CD14-positive monocyte (primary cell): ENCODE measurements at regions not wholly inside any gene's neighbourhood (a gene's known extent, or its start where the extent isn't known, plus 50 kb on each side); places are given as distances from the start of the nearest gene placed in this dataset.
"Not testable (repeated sequence)": the region's sequence is repeated elsewhere in the genome, so short reads cannot be mapped to it uniquely, and the experiment has no call there.

Source experiments
- DNase-seq, 3 donors: peaks; one replicate each; pipeline ENCODE4 v3.0.0-alpha.2; 2011 to 2022
- H2AFZ ChIP-seq: 2 replicates; pipeline ENCODE4 v1.6.0; 2012; ENCODE audit warnings: mild to moderate bottlenecking, low read depth, low read length, inconsistent platforms; ENCODE audit not compliant: insufficient read depth, poor library complexity, severe bottlenecking
- H3K27ac ChIP-seq, 2 donors: 1 replicate in 1 of 2; 2 replicates in 1 of 2; pipeline ENCODE4 v1.5.1; 2012 to 2013; ENCODE audit warnings: low read length in 2 of 2, control low read depth in 1 of 2, inconsistent platforms in 1 of 2, low read depth in 1 of 2, mild to moderate bottlenecking in 1 of 2
- H3K27me3 ChIP-seq, 2 donors: one replicate each; pipeline versions ENCODE4 v1.6.0 to v1.6.1; 2011 to 2013; ENCODE audit warnings: low read length in 2 of 2; ENCODE audit not compliant: control insufficient read depth in 2 of 2, insufficient read depth in 2 of 2
- H3K36me3 ChIP-seq, 2 donors: replicated peaks in 1 of 2; 1 replicate in 1 of 2; 2 replicates in 1 of 2; pipeline versions ENCODE4 v1.5.1 to v1.6.1; 2012 to 2013; ENCODE audit warnings: low read length in 2 of 2, control low read depth in 1 of 2, inconsistent platforms in 1 of 2, mild to moderate bottlenecking in 1 of 2; ENCODE audit not compliant: insufficient read depth in 2 of 2, control insufficient read depth in 1 of 2
- H3K4me1 ChIP-seq, 2 donors: 1 replicate in 1 of 2; 2 replicates in 1 of 2; pipeline versions ENCODE4 v1.5.1 to v1.6.1; 2012 to 2013; ENCODE audit warnings: low read length in 2 of 2, control low read depth in 1 of 2, inconsistent platforms in 1 of 2, mild to moderate bottlenecking in 1 of 2, moderate library complexity in 1 of 2; ENCODE audit not compliant: insufficient read depth in 2 of 2, control insufficient read depth in 1 of 2
- H3K4me2 ChIP-seq: replicated peaks from 2 replicates; pipeline ENCODE3; 2012; ENCODE audit warnings: low read length, moderate library complexity, mild to moderate bottlenecking; ENCODE audit not compliant: poor library complexity, severe bottlenecking; ENCODE audit errors: extremely low read depth
- H3K4me3 ChIP-seq, 3 experiments: fragments of 200-600 bp in 1 of 3; sonication (generic) in 1 of 3; replicated peaks in 1 of 3; 1 replicate in 2 of 3; 2 replicates in 1 of 3; pipeline ENCODE4 v1.5.1; 2011 to 2013; ENCODE audit warnings: low read length in 3 of 3, mild to moderate bottlenecking in 3 of 3, control low read depth in 2 of 3, low read depth in 2 of 3, inconsistent platforms in 1 of 3, moderate library complexity in 1 of 3
- H3K79me2 ChIP-seq: 2 replicates; pipeline ENCODE4 v1.6.0; 2012; ENCODE audit warnings: mild to moderate bottlenecking, control low read depth, inconsistent platforms, low read length, moderate library complexity; ENCODE audit not compliant: insufficient read depth
- H3K9ac ChIP-seq: 2 replicates; pipeline ENCODE4 v1.6.0; 2017; ENCODE audit warnings: low read length, mild to moderate bottlenecking; ENCODE audit not compliant: insufficient read depth, poor library complexity, severe bottlenecking
- H3K9me3 ChIP-seq, 2 donors: replicated peaks in 1 of 2; 1 replicate in 1 of 2; 2 replicates in 1 of 2; pipeline versions ENCODE4 v1.5.1 to v1.6.1; 2012 to 2013; ENCODE audit warnings: low read length in 2 of 2, control low read depth in 1 of 2; ENCODE audit not compliant: control insufficient read depth in 1 of 2, insufficient read depth in 1 of 2
- H4K20me1 ChIP-seq: 2 replicates; pipeline ENCODE4 v1.6.0; 2012; ENCODE audit warnings: mild to moderate bottlenecking, low read length, control low read depth, moderate library complexity; ENCODE audit not compliant: insufficient read depth
- H3K27ac Mint-ChIP-seq, 7 donors: one replicate each; pipeline ENCODE4 v1.8.0; 2020; ENCODE audit warnings: mild to moderate bottlenecking in 7 of 7, mixed read lengths in 7 of 7, moderate library complexity in 6 of 7, inconsistent platforms in 2 of 7
- H3K27me3 Mint-ChIP-seq, 3 donors: one replicate each; pipeline ENCODE4 v1.8.0; 2021 to 2022; ENCODE audit warnings: low read depth in 3 of 3, mild to moderate bottlenecking in 3 of 3, mixed read lengths in 3 of 3, moderate library complexity in 3 of 3, inconsistent platforms in 1 of 3
- H3K36me3 Mint-ChIP-seq, 2 donors: one replicate each; pipeline ENCODE4 v1.8.0; 2020; ENCODE audit warnings: mixed read lengths in 2 of 2, inconsistent platforms in 1 of 2, mild to moderate bottlenecking in 1 of 2
- H3K4me1 Mint-ChIP-seq: one replicate; pipeline ENCODE4 v1.8.0; 2020; ENCODE audit warnings: mild to moderate bottlenecking, mixed read lengths
- H3K4me3 Mint-ChIP-seq, 2 donors: one replicate each; pipeline ENCODE4 v1.8.0; 2020; ENCODE audit warnings: mild to moderate bottlenecking in 2 of 2, mixed read lengths in 2 of 2, moderate library complexity in 1 of 2
- H3K9me3 Mint-ChIP-seq, 7 donors: one replicate each; pipeline ENCODE4 v1.8.0; 2020 to 2022; ENCODE audit warnings: mixed read lengths in 7 of 7, mild to moderate bottlenecking in 6 of 7, moderate library complexity in 6 of 7, inconsistent platforms in 2 of 7
- WGBS: methylation state at CpG from one replicate; pipeline ENCODE4 v1.1.5; 2013; ENCODE audit warnings: missing lambda C conversion rate; ENCODE audit not compliant: insufficient coverage; 5-methylcytosine and 5-hydroxymethylcytosine counted together
- intact Hi-C, 2 donors: fragments of 100-400 bp; cut with micrococcal nuclease; formaldehyde crosslinking; loops; one replicate each; pipeline versions ENCODE4 v1.15.0 to v1.15.1; 2023
- TF ChIP-seq, protein P1 (sequence below): fragments of 200-600 bp; IDR thresholded peaks from one replicate; pipeline ENCODE4 v1.8.0; 2022; ENCODE audit warnings: antibody characterized with exemption, mild to moderate bottlenecking

DNA sequence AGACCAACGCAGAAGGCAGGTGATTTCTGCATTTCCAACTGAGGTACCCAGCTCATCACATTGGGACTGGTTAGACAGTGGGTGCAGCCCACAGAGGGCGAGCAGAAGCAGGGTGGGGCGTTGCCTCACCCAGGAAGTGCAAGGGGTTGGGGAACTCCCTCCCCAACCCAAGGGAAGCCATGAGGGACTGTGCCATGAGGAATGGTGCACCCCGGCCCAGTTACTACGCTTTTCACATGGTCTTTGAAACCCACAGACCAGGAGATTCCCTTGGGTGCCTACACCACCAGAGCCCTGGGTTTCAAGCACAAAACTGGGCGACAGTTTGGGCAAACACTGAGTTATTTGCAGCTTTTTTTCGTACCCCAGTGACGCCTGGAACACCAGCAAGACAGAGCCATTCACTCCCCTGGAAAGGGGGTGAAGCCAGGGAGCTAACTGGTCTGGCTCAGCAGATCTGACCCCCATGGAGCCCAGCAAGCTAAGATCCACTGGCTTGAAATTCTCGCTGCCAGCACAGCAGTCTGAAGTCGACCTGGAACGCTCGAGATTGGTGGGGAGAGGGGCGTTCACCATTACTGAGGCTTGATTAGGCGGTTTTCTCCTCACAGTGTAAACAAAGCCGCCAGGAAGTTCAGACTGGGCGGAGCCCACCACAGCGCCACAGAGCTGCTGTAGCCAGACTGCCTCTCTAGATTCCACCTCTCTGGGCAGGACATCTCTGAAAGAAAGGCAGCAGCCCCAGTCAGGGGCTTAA lies 188.7 kb downstream of the HACE1 start:
- H3K9ac ChIP-seq, H3K36me3 Mint-ChIP-seq, DNase-seq, H3K27ac Mint-ChIP-seq, H3K79me2 ChIP-seq, H4K20me1 ChIP-seq, H3K27me3 Mint-ChIP-seq, H3K4me3 Mint-ChIP-seq, H3K36me3 ChIP-seq, H3K4me2 ChIP-seq, intact Hi-C loops, H3K27me3 ChIP-seq, H3K4me1 ChIP-seq, H3K27ac ChIP-seq, H3K4me1 Mint-ChIP-seq, H3K4me3 ChIP-seq, H2AFZ ChIP-seq: not testable (repeated sequence)
- H3K9me3 Mint-ChIP-seq = peaks cover 20 to 49% (median 26%) of the 10 kb centered on the region in 7 donors
- 95% methylated on average over 8 of the region's 17 CpGs for WGBS
- H3K9me3 ChIP-seq = peaks cover 0 to 11% of the 10 kb centered on the region in 2 donors

DNA sequence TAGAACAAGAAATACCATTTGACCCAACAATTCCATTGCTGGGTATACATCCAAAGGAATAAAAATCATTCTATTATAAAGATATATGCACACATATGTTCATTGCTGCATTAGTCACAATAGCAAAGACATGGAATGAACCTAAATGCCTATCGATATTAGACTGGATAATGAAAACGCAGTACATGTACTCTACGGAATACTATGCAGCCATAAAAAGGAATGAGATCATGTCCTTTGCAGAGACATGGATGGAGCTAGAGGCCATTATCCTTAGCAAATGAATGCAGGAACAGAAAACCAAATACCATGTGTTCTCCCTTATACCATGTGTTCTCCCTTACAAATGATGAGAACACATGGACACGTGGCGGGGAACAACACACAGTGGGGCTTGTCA lies 190.2 kb downstream of the HACE1 start:
- H3K4me1 ChIP-seq = no peaks in the 10 kb centered on the region
- Mint-ChIP-seq H3K9me3 (peaks cover 23 to 47% (median 23%) of the 10 kb centered on the region in 7 donors), H3K27ac (no peak overlapping the region), H3K36me3 (no peaks in the 10 kb centered on the region), H3K4me1 (no peaks in the 10 kb centered on the region), H3K4me3 (no peak overlapping the region), H3K27me3 (peaks cover 0 to 3% (median 0%) of the 10 kb centered on the region in 3 donors)
- 100% methylated on average over 3 of the region's 5 CpGs for WGBS
- no peak for DNase-seq
- H2AFZ ChIP-seq = no peak overlapping the region
- no peak overlapping the region for H3K9ac ChIP-seq
- H4K20me1 ChIP-seq = no peaks in the 10 kb centered on the region
- H3K9me3 ChIP-seq = peaks cover 0 to 11% of the 10 kb centered on the region in 2 donors
- TF ChIP-seq, protein P1, sequence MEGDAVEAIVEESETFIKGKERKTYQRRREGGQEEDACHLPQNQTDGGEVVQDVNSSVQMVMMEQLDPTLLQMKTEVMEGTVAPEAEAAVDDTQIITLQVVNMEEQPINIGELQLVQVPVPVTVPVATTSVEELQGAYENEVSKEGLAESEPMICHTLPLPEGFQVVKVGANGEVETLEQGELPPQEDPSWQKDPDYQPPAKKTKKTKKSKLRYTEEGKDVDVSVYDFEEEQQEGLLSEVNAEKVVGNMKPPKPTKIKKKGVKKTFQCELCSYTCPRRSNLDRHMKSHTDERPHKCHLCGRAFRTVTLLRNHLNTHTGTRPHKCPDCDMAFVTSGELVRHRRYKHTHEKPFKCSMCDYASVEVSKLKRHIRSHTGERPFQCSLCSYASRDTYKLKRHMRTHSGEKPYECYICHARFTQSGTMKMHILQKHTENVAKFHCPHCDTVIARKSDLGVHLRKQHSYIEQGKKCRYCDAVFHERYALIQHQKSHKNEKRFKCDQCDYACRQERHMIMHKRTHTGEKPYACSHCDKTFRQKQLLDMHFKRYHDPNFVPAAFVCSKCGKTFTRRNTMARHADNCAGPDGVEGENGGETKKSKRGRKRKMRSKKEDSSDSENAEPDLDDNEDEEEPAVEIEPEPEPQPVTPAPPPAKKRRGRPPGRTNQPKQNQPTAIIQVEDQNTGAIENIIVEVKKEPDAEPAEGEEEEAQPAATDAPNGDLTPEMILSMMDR = no peak
- no peaks in the 10 kb centered on the region for H3K36me3 ChIP-seq
- H3K4me2 ChIP-seq = no peak overlapping the region
- H3K79me2 ChIP-seq = no peaks in the 10 kb centered on the region
- no peak overlapping the region for H3K27ac ChIP-seq
- intact Hi-C loops = no loop called here
- H3K4me3 ChIP-seq = no peak overlapping the region
- H3K27me3 ChIP-seq = no peaks in the 10 kb centered on the region
